Thyroid gland (tissue), 4 donors: ENCODE measurements at regions not wholly inside any gene's neighbourhood (a gene's known extent, or its start where the extent isn't known, plus 50 kb on each side); places are given as distances from the start of the nearest gene placed in this dataset.

Experiments
- CTCF ChIP-seq, 6 experiments: fragments of 200-600 bp in 3 of 6; fragments of 450-650 bp in 3 of 6; sonication (generic) in 3 of 6; IDR thresholded peaks; one replicate each; pipeline ENCODE4 v1.5.1; 2016 to 2019; ENCODE audit warnings: antibody characterized with exemption in 6 of 6, mild to moderate bottlenecking in 2 of 6, inconsistent platforms in 1 of 6, moderate library complexity in 1 of 6
- POLR2A ChIP-seq, 2 donors: fragments of 450-650 bp; IDR thresholded peaks; one replicate each; pipeline ENCODE4 v1.6.1; 2017; ENCODE audit warnings: antibody characterized with exemption in 2 of 2, mild to moderate bottlenecking in 2 of 2, moderate library complexity in 1 of 2

- no peak for TF ChIP-seq CTCF (IDR thresholded peaks at IDR 0.05)
- no peak for TF ChIP-seq POLR2A (IDR thresholded peaks at IDR 0.05)
Measured at GRCh38 chr21:31489014-31489413, 145.0 kb upstream of the TIAM1 start.
